GM18909 (cell line): ENCODE measurements at regions not wholly inside any gene's neighbourhood (a gene's known extent, or its start where the extent isn't known, plus 50 kb on each side); places are given as distances from the start of the nearest gene placed in this dataset.
"Not testable (repeated sequence)": the region's sequence is repeated elsewhere in the genome, so short reads cannot be mapped to it uniquely, and the experiment has no call there.

Source experiments
- ATAC-seq: cut with Tn5 transposase; IDR thresholded peaks from one replicate; pipeline ENCODE4 v1.9.1; 2021; ENCODE audit warnings: mild to moderate bottlenecking; ENCODE audit not compliant: unreplicated experiment, poor library complexity

DNA sequence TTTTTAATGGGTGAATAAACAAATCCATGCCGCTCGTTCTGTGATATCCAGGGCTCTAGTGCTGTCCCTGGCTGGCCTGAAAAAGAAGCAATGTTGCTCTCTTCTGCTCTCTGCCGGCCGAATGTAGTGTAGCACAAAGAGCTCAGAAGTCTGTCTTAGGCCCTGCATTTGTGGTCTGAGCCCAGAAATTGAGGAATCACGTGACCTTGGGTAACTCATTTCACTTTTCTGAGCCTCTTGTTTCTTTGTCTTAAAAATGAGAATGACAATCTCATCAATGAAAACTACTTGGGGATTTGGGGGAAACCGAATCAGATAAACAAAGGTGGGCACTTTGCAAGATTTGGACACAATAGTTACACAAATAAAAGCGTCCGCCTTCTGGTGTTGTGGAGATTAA, 381.6 kb upstream of the ASIC2 start:
- peak; percentile 46 for ATAC-seq

DNA sequence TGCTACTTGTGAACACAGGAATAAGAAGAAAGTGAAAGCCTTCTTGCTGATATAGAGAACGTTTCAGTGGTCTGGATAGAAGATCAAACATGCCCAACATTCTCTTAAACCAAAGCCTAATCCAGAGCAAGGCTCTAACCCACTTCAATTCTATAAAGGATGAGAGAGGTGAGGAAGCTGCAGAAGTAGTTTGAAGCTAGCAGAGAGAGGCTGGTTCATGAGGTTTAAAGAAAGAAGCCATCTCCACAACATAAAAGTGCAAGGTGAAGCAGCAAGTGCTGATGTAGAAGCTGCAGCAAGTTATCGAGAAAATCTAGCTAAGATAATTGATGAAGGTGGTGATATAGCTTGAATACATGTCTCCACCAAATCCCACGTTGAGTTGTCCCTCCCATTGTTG, 383.3 kb upstream of the ASIC2 start:
- ATAC-seq: no peak

DNA sequence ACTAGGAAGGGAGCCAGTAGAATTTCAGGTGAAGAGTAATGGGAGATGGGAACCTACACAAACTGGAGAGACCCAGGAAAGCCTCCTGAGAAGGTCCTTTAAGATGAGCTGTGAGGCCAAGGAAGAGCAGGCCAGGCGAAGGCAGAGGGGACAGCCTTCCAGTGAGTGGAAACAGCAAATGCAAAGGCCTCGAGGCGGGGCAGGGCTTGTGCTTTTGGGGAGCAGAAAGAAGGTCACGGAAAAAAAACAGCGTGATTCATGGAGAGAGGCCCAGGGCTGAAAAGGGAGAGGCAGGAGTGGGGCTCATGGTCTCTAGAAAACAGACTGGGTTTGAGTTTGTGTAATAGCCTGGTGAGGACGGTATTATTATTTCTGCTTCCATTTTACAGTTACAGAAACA, 386.5 kb upstream of the ASIC2 start:
- ATAC-seq: no peak

DNA sequence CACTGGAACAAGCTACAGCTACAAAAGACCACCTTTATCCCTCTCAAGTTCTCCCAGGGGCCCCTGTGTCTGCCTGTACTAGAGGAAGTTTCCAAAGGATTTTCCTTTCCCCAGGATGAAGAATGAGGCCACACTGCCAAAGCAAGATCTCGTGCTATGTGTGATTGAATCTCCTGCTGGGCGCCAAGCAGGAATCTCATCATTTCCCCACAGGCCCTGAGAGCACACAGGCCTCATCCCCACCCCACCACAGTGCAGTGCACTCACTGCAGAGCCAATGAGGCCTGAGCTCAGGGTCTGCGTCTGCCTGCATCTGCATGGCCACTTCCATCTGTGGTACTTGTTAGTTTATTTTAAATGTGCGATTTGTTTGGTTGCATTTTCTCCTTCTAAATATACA, 387.4 kb upstream of the ASIC2 start:
- no peak for ATAC-seq

DNA sequence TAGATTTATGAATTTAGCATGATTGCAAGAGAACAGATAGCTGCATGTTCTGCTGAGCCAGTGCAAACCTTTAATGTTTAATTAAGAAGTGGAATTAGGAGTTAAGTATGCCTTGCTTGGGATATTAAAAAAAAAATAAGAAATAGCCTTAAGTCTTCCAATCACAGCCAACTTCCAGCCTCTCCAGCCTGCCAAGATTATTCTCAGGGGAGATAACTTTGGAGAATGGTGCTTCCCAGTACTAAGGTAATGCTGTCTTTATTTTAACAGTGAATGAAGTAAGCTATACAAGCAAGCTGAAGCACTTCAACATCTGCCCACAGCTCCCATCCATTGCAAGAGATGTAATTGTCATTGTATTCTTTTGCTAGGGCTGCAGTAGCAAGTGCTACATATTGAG, 389.5 kb upstream of the ASIC2 start:
- no peak for ATAC-seq

DNA sequence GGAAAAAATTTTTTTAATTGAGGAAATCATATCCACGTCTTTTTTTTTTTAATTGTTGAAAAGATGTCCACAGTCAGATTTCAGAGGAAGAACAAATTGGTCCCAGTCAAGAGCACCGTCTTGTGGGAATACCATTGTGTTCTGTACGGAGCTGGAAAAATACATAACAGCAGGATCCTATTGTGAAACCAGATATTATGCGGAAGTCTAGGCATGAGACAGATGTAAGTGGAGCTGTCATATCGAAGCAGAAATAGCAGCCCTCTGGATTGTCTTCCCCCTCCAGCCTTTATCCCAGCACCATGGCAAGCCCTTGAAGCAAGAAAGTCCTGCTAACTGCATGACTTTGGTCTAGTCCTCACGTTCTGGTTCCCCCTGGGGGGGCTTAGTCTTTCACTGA, 391.6 kb upstream of the ASIC2 start:
- ATAC-seq: no peak

DNA sequence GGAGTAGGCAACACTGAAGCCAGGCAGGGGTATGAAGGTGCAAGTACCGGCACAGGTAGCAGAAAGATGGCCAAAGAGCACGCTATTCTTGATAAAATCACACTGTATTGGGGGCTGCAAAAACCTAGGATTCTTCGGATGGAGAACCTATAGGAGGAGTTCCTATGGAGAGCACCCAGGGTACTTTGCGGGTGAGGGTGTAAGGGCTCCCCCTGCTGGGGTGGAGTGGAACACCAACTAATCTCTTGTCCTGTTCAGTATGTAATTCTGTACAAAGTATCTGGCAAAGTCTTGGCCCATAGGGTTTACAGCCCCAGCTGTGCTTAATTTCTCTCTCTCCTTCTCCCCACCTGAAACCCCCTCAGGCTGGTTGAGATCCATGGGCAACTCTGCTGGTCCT, 393.1 kb upstream of the ASIC2 start:
- ATAC-seq: no peak

DNA sequence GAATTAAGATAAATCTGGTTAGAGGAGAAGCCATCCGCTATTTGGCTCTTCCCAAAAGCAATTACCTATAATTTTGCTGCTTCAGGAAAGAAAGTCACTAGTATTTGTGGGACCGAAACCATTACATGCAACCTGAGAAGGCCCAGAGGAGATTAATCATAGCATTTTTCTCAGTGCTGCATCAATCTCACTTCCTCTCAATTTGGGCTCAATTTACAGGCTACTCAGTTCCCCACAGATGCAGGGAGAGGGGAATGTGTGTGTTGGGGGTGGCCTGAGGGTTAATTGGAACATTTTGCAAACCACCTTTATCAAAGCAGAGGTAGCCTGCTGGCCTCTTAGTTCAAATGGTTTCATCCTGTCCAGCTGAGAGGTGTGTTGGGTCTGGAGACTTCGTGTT, 394.7 kb upstream of the ASIC2 start:
- ATAC-seq: no peak

DNA sequence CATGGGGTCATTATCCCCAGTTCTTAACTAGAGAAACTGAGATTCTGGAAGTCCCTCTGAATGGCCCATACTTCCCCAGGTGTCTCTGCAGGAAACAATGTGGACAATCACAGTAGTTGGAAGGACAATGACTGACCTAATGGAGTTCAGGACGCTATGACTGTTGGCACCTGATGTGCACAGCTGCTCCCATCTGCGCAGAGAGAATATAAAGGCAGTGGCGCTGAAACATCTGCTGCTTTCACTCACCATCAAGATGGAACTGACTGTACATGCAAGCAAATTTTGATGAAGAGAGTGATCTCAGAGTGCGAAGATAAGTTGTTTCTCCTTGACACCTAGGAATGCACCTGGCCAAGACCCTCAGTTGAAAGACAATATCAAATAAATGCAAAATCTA, 395.7 kb upstream of the ASIC2 start:
- no peak for ATAC-seq

DNA sequence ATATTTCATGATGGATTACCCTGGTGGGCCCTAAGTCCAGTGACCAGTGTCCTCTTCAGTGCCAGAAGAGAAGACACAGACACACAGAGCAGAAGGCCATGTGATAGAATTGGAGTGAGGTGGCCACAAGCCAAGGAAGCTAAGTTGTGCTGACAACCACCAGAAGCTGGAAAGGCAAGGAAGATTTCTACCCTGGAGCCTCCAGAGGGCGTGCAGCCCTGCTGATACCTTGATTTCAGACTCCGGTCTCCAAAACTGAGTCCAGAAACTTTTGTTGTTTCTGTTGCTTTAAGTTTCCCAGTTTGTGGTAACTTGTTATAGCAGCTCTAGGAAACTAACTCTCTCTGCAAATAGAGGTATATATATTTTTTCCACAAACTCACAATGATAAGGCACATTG, 396.6 kb upstream of the ASIC2 start:
- ATAC-seq: no peak

DNA sequence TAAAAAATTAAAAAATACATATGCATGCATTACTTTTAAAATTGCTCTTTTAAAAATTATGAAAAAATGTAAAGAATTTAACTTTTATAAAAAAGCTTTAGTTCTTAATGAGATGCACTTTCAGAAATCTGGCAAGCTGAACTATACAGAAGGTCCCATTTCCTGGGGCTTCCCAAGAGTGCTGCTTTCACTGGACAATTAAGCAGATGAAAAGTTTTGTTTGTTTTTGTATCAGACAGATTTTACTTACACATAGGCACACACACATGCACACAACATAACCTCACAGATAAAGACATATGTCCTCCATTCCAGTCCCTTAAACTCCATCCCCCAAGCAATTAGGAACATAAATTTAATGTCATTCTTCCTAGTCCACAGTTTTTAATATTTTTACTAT, 402.3 kb upstream of the ASIC2 start:
- ATAC-seq: no peak

DNA sequence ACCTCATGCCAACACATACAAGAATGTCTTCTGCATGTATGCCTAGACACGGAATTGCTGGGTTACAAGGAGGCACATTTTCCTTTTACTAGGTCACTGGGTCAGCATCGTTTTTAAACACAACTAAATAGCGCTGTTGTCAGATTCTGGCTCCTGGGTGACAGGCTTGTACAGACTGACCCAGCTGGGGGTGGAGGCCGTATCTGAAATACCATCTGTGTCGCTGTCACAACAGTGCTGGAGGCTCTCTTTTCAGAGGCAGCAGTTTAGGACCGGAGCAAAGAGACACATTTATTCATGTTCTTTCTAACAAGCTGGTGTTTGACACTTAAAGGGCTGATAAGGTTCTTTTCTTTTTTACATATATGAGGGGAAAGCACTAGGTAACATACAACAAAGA, 403.0 kb upstream of the ASIC2 start:
- no peak for ATAC-seq

DNA sequence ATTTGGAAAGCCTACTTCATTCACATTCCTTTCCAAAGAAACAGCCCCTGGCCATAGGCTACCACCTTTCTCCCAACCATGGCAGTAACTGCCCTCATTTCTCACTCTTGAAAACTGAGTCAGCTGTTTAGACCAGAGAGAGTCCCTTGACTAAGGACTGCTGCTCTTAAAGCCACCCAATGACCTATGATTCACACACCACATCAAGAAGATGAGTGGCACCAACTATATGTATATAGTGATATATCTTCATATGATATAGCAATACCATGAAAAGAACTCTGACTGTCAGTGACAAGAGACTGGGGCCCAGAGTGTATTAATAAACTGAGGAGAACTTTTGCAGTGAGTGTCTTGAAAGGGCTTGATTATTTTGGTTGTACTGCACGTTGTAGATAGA, 404.5 kb upstream of the ASIC2 start:
- ATAC-seq: no peak

DNA sequence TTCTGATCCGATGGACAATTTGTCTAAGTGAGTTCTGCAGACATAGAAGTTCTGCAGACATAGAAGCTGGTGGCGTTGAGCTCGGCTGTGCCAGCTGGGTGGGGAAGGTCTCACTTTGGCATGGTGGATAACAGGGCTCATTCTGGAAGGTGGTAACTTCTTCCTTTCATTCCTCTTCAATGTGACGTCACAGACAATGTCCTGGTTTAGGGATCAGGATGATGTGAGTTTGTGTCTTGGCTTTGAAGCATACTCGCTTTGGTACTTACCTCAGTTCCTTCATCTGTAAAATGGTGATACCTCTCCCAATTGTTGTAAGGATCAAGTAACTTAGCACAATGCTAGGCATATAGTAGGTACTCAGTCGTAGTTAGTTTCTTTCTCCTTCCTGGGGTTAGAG, 408.8 kb upstream of the ASIC2 start:
- no peak for ATAC-seq

DNA sequence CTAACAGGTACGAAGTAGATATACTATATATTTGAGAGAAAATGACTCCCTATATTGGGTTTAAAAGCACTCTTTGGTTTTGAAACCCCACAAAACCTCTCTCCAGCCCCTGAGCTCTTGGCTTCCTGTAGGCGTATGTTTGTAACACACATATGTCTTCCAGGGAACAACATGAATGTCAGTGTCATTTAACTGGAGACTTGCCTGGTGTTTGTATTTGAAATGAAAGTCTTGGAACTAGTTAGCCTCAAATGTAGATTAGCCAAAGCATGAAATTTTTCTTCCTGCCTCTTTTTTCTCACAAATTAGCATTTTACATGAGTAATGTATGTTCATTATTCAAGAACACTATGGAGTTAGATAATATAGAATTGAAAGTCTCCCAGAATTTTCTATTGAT, 411.8 kb upstream of the ASIC2 start:
- no peak for ATAC-seq

DNA sequence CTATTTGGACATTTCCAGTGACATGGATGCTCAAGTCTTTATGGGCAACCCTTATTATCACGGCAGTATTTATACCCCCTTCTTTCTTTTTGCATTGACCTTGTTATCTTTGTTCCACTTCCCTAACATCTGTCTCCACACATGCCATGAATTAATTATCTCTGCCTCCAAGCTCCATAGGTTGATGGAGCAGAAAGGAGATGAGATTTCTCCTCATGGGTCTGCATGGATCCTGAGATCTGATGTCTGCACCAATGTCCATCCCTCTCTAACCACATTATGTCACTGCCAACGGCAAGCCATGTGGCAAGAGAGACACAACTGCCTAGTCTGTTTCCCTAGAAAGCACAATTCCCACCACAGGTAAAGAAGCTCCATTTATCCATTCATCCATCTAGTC, 416.8 kb upstream of the ASIC2 start:
- no peak for ATAC-seq

DNA sequence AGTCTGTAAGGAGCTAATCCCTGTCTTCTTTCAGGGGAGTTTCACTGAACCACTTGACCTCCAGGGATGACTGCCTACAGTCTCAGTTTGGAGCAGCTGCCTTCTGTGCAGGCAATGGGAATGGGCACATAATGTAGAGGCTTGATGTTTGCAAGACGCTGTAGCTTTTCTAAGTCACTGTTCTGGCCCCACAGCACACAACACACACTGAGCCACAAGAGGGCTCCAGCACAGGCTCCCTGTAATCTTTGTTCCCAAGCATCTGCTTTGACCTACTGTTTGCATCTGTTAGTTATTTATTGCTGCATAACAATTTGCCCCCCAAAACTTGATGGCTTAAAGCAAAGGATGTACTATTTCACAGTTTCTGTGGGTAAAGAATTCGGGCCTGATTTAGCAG, 419.0 kb upstream of the ASIC2 start:
- no peak for ATAC-seq

DNA sequence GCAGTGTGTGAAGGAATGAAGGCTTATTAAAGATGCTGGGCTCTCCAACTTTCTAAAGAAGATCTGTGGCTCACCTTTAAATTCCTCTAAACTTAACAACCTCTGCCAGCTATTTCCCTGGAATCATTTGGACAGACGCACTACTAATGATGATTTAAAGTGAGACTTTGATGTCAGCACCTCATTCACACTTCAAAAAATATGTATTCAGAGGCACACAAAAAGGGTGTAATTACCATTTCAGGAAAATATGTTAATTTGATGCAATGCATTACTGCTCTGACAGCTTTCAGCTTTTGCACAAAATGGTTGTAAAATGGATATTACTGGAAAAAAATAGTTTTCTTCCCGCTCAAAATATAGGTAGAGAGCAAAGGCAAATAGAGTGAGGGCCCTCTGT, 423.9 kb upstream of the ASIC2 start:
- no peak for ATAC-seq

DNA sequence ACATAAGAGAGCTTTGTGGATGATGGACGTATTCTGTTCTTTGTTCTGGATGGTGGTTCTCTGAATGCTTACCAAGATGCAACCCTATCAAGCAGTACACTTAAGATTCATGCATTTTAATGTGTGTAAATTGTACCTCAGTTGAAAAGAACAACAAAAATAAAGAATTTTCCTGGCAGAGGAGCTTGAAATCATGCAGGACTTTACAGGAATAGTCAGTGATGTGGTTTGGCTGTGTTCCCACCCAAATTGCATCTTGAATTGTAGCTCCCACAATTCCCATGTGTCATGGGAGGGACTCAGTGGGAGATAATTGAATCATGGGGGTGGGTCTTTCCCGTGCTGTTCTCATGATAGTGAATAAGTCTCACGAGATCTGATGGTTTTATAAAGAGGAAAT, 430.6 kb upstream of the ASIC2 start:
- not testable (repeated sequence) for ATAC-seq

DNA sequence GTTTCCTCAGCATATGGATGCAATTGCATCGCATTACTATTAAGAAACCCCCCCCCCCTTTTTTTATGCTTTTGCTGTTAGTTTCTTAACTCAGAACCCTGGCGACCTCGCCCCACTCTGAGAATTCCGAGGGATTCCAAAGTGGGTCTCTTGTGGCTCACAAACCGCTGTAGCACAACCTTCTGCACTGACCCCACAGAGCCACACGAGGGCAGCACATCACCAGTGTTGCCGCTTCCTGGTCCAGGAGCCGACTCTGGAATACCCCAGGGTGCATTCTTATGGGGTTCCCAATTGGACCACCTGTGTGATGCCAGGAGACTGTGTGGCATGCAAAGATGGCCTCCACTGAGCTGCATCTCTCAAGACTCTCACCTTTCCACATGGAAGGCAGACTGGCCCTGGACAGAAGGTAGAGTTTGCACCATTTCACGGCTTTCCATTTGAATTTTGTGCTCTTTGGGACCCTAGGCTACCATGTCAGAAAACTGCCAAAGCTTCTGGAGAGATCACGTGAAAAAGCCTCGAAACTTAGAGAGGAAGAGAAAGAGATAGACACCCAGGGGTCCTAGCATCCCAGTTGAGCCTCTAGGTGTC, 432.7 kb upstream of the ASIC2 start:
- no peak for ATAC-seq

DNA sequence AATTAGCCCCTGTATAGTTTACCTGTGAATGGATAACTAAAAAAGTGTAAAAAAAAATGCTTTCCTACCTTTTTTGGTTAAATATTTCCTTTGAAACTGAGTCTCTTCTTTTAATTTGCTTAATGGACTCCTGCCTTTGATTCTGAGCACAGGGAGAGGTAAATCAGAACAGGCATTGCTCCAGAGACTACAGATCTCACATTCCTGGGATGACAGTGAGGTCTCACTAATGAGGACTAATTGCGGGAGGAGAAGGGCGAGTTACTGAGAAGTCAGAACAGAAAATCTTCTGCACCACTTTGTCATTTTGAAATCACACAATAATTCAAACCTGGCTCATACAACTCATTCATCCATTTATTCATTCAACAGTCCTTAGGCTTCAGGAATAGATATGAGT, 437.0 kb upstream of the ASIC2 start:
- ATAC-seq: no peak

DNA sequence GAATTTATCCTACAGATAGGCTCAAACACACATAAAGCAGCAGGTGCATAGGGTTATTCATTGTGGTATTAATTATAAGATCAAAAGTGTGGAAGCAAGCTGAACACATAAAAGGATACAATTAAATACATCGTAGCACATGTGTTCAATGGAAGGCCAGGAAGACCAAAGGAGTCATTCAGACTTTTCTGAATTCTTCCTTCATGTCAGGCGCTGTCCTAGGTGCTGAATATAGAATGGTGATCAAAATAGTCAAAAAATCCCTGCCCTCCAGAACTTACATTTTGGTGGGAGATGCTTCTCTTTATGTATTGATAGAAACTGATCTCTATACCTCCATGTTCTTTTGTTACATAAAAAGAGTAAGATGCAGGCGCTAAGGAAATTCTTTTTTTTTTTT, 439.0 kb upstream of the ASIC2 start:
- no peak for ATAC-seq

DNA sequence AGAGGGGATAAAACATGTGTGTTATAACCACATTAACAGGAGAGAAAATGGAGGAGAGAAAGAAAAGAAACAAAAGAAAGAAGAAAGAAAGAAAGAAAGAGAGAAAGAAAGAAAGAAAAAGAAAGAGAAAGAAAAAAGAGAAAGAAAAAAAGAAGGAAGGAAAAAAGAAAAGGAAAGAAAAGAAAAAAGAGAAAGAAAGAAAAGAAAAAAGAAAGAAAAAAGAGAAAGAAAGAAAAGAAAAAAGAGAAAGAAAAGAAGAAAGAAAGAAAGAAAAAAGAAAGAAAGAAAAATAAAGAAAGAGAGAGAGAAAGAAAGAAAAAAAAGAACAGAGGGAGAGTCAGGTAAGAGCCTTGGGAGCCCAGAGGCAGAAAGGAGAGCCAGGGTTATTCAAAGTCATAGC, 446.6 kb upstream of the ASIC2 start:
- ATAC-seq: no peak
